ENCODE measurements at regions not wholly inside any gene's neighbourhood (a gene's known extent, or its start where the extent isn't known, plus 50 kb on each side); places are given as distances from the start of the nearest gene placed in this dataset.

DNA sequence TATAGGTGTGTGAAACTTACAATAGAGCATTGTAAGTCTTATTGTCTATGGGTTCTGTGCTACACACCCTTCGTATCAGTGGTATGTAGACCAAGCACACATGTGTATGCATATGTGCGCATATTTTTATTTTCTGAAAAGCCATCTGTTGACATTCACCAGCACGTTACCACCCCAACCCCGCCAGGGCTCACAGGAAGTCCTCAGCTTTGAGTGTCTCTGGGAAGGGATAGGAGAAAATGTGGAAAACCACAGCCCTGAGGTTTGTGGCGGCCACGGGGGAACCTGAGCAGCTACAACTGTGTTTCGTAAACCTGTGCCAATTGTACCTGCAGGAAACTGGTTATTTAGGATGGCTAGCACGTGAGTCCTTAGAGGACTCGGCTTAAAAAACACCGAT, 123.3 kb upstream of the PHACTR3 start:
- no peak for FAIRE-seq
- Histone ChIP-seq H3K4me3 (ENCODE audit: low read depth, low read length) (no peak overlapping the region), H3K36me3 (ENCODE audit: control insufficient read depth, insufficient read depth, low read length) (no peaks in the 10 kb centered on the region), H3K27me3 (ENCODE audit: control insufficient read depth, insufficient read depth, low read length) (no peaks in the 10 kb centered on the region)
- no peak for DNase-seq (ENCODE audit: low read depth)
- TF ChIP-seq, protein P1, sequence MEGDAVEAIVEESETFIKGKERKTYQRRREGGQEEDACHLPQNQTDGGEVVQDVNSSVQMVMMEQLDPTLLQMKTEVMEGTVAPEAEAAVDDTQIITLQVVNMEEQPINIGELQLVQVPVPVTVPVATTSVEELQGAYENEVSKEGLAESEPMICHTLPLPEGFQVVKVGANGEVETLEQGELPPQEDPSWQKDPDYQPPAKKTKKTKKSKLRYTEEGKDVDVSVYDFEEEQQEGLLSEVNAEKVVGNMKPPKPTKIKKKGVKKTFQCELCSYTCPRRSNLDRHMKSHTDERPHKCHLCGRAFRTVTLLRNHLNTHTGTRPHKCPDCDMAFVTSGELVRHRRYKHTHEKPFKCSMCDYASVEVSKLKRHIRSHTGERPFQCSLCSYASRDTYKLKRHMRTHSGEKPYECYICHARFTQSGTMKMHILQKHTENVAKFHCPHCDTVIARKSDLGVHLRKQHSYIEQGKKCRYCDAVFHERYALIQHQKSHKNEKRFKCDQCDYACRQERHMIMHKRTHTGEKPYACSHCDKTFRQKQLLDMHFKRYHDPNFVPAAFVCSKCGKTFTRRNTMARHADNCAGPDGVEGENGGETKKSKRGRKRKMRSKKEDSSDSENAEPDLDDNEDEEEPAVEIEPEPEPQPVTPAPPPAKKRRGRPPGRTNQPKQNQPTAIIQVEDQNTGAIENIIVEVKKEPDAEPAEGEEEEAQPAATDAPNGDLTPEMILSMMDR (IDR thresholded peaks at IDR 0.05; ENCODE audit: insufficient read depth, low read length, severe bottlenecking): no peak

DNA sequence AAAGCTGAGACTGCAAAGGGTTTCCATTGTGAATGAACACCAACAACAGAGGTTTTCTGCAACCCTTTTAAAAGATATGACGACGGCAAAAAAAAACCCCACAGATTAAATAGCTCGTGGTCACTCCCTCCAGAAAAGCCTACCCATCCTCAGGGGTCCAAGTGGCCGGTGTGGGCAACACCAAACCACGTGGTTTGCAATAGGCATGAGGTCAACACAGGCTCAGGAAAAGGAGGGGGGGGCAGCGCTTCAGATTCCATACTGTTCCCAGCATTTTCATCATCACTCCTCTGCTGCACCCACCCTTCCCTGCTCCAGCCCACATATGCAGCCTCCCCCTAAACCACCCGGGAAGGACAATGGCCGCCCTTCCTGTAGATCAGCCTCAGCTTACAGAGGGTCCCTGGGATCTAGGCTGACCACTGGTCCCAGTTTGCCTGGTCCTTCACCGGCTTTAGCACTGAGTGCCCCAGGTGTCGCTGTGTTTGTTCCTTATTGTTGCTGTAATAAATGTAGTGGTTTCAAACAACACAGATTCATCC, 122.8 kb upstream of the PHACTR3 start:
- Histone ChIP-seq H3K36me3 (ENCODE audit: control insufficient read depth, insufficient read depth, low read length) (no peaks in the 10 kb centered on the region), H3K4me3 (ENCODE audit: low read depth, low read length) (no peak overlapping the region), H3K27me3 (ENCODE audit: control insufficient read depth, insufficient read depth, low read length) (no peaks in the 10 kb centered on the region)
- no peak for DNase-seq (ENCODE audit: low read depth)
- TF ChIP-seq, protein P1 (IDR thresholded peaks at IDR 0.05; ENCODE audit: insufficient read depth, low read length, severe bottlenecking): no peak
- FAIRE-seq: no peak

DNA sequence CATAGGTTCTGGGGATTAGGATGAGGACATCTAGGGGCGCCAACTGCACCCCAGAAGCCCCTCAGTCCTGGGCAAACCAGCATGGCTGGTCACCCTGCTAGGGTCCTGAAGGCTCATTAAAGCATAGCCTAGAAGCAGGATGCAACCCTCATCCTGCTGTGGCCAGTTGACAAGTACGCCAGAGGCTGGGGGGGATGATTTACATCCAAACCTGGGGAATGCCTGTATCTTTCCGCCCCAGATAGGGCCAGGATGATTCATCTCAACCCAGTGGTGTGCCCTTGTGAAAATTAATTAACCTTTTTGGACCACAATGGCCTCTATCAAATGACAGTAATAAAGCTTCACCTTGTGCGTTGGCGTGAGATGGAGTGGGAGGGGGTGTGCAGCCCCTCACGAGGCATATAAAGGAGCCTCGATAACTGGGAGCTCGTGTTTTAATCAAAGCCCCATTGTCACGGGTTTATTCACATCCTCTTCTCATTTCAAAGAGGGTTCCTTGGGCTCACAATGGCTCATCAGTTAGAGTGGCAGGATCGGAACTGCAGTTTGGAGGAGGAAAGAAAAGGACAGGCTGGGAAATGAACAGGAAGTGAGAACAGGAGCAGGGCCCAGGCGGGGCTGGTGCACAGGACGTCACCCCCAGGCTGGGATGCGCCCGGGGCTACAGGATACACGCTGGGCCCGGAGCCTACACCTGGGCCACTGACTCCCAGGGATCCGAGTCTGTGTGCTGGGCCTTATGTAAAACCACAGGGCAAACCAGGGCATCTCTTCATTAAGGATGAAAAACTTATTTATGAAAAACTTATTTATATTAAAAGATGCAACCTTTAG, 121.8 kb upstream of the PHACTR3 start:
- FAIRE-seq (no peak), DNase-seq (ENCODE audit: low read depth) (no peak)
- TF ChIP-seq, protein P1 (IDR thresholded peaks at IDR 0.05; ENCODE audit: insufficient read depth, low read length, severe bottlenecking): no peak
- H3K27me3 ChIP-seq (ENCODE audit: control insufficient read depth, insufficient read depth, low read length): no peaks in the 10 kb centered on the region
- no peaks in the 10 kb centered on the region for H3K36me3 ChIP-seq (ENCODE audit: control insufficient read depth, insufficient read depth, low read length)
- H3K4me3 ChIP-seq (ENCODE audit: low read depth, low read length): no peak overlapping the region

DNA sequence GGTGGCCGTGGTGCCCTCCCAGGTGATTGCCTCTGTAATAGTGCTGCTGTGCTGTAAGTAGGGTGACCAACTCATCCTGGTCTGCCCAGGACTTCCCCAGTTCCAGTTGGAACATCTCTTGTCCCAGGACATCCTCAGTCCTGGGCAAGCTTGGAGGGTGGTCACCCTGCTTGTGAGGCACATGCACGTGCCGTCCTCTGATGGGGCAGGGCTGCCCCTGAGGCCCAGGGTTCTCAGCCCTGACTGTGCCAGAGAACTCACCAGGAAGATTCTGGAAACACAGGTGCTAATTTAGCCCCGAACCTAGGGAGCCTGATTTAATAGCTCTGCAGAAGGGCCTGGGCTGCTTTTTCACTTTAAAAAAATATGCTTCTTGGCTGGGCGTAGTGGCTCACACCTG, 120.9 kb upstream of the PHACTR3 start:
- H3K36me3 ChIP-seq (ENCODE audit: control insufficient read depth, insufficient read depth, low read length): no peaks in the 10 kb centered on the region
- H3K27me3 ChIP-seq (ENCODE audit: control insufficient read depth, insufficient read depth, low read length): no peaks in the 10 kb centered on the region
- FAIRE-seq (no peak), DNase-seq (ENCODE audit: low read depth) (no peak)
- TF ChIP-seq, protein P1 (IDR thresholded peaks at IDR 0.05; ENCODE audit: insufficient read depth, low read length, severe bottlenecking): no peak
- H3K4me3 ChIP-seq (ENCODE audit: low read depth, low read length): no peak overlapping the region

DNA sequence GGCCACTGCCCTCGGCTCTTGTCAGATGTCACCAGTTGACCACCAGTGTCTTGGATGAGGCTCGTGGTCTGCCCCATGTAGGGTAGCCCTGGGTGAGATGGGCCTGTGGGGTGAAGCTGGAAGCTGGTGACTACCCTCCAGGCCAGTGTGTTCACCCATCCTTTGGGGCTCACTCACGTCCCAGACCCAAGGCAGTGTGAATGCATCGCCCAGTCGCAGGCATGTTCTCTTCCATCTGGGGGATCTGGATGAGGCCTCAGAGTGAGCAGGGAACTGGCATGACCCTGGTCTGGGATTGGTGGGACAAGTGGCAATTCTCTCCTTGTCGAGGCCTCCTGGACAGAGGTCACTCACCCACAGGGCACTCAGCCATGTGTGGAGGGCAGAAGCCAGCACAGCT, 120.1 kb upstream of the PHACTR3 start:
- Histone ChIP-seq H3K36me3 (ENCODE audit: control insufficient read depth, insufficient read depth, low read length) (no peaks in the 10 kb centered on the region), H3K4me3 (ENCODE audit: low read depth, low read length) (no peak overlapping the region), H3K27me3 (ENCODE audit: control insufficient read depth, insufficient read depth, low read length) (no peaks in the 10 kb centered on the region)
- TF ChIP-seq, protein P1 (IDR thresholded peaks at IDR 0.05; ENCODE audit: insufficient read depth, low read length, severe bottlenecking): no peak
- DNase-seq (ENCODE audit: low read depth): no peak
- no peak for FAIRE-seq
